Progenitor cell of endocrine pancreas (in vitro differentiated cells): ENCODE measurements at regions not wholly inside any gene's neighbourhood (a gene's known extent, or its start where the extent isn't known, plus 50 kb on each side); places are given as distances from the start of the nearest gene placed in this dataset.
A peak's percentile ranks its signal among the peaks of the same experiment; 100 is the strongest.

Experiments
- DNase-seq: peaks from one replicate; pipeline ENCODE4 v3.0.0; 2021; ENCODE audit warnings: low spot score; ENCODE audit not compliant: unreplicated experiment
- H3K27ac Mint-ChIP-seq: 2 replicates; pipeline ENCODE4 v1.8.0; 2021; ENCODE audit warnings: mild to moderate bottlenecking, moderate library complexity, mixed read lengths
- H3K27me3 Mint-ChIP-seq: 2 replicates; pipeline ENCODE4 v1.8.0; 2021; ENCODE audit warnings: mixed read lengths
- H3K36me3 Mint-ChIP-seq: 2 replicates; pipeline ENCODE4 v1.8.0; 2022; ENCODE audit warnings: mixed read lengths; ENCODE audit not compliant: insufficient read depth
- H3K4me1 Mint-ChIP-seq: 2 replicates; pipeline ENCODE4 v1.8.0; 2021; ENCODE audit warnings: low read depth, mixed read lengths
- H3K4me3 Mint-ChIP-seq: 2 replicates; pipeline ENCODE4 v1.8.0; 2021; ENCODE audit warnings: low read depth, mild to moderate bottlenecking, moderate library complexity, mixed read lengths
- H3K9me3 Mint-ChIP-seq: 2 replicates; pipeline ENCODE4 v1.8.0; 2021; ENCODE audit warnings: low read depth, mixed read lengths
- TF ChIP-seq, protein P1 (sequence below): fragments of 200-600 bp; sonication (generic); IDR thresholded peaks from one replicate; pipeline ENCODE4 v1.5.0; 2021; ENCODE audit warnings: antibody characterized with exemption, mild to moderate bottlenecking; ENCODE audit not compliant: unreplicated experiment

DNA sequence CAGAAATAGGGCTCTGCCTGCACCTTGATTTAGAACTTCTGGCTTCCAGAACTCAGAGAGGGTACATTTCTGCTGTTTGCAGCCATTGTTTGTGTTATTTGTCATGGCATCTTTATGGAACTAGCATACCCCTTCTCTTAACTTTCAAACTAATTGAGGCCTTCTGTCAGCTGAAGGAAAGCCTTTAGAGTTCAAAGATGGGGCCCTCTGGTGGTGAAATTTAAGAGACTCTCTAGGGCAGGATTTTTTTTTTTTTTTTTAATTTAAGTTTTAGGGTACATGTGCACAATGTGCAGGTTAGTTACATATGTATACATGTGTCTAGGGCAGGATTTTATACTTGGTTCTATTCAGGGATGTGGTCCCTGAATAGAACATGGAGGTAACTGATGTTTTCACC lies 260.6 kb upstream of the LINC00305 start:
- H3K9me3 Mint-ChIP-seq, result no peaks in the 10 kb centered on the region
- H3K4me3 Mint-ChIP-seq, result no peak overlapping the region
- no peak overlapping the region for H3K27ac Mint-ChIP-seq
- no peak for DNase-seq
- H3K27me3 Mint-ChIP-seq, result no peaks in the 10 kb centered on the region
- TF ChIP-seq, protein P1, sequence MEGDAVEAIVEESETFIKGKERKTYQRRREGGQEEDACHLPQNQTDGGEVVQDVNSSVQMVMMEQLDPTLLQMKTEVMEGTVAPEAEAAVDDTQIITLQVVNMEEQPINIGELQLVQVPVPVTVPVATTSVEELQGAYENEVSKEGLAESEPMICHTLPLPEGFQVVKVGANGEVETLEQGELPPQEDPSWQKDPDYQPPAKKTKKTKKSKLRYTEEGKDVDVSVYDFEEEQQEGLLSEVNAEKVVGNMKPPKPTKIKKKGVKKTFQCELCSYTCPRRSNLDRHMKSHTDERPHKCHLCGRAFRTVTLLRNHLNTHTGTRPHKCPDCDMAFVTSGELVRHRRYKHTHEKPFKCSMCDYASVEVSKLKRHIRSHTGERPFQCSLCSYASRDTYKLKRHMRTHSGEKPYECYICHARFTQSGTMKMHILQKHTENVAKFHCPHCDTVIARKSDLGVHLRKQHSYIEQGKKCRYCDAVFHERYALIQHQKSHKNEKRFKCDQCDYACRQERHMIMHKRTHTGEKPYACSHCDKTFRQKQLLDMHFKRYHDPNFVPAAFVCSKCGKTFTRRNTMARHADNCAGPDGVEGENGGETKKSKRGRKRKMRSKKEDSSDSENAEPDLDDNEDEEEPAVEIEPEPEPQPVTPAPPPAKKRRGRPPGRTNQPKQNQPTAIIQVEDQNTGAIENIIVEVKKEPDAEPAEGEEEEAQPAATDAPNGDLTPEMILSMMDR, result peak; percentile 54
- H3K36me3 Mint-ChIP-seq, result no peaks in the 10 kb centered on the region
- peaks cover 32% of the 10 kb centered on the region for H3K4me1 Mint-ChIP-seq

DNA sequence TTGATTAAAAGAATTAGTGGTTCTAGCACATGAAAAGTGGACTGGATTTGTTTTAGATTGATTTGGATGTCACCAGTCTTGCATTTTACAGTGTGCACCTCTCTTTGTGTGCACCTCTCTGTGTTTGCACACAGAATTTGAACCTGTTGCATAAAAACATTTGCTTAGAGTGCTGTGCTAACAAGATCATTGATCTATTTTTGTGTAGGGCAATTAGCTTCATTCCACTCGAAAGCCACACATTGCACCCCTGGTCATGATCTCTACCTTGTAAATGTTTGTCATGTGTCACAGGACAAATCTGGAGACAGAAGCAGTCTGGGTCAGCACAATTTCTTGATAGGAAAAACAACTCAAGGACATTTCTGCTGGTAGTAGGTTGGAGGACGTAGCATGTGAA lies 258.7 kb upstream of the LINC00305 start:
- Mint-ChIP-seq H3K27me3 (no peaks in the 10 kb centered on the region), H3K4me1 (peaks cover 37% of the 10 kb centered on the region), H3K27ac (peak overlapping the region; percentile 80), H3K4me3 (no peak overlapping the region), H3K9me3 (no peaks in the 10 kb centered on the region), H3K36me3 (no peaks in the 10 kb centered on the region)
- TF ChIP-seq, protein P1, result no peak
- DNase-seq, result no peak

GRCh38 chr18:64405161-64405560 lies 256.3 kb upstream of the LINC00305 start:
- Mint-ChIP-seq H3K4me1 (peaks cover 27% of the 10 kb centered on the region), H3K27me3 (no peaks in the 10 kb centered on the region), H3K4me3 (no peak overlapping the region), H3K9me3 (no peaks in the 10 kb centered on the region), H3K27ac (no peak overlapping the region), H3K36me3 (no peaks in the 10 kb centered on the region)
- DNase-seq, result no peak
- TF ChIP-seq, protein P1, result no peak

- H3K4me3 Mint-ChIP-seq, result no peak overlapping the region
- peaks cover 24% of the 10 kb centered on the region for H3K4me1 Mint-ChIP-seq
- no peaks in the 10 kb centered on the region for H3K9me3 Mint-ChIP-seq
- H3K27ac Mint-ChIP-seq, result no peak overlapping the region
- no peak for DNase-seq
- TF ChIP-seq, protein P1, result no peak
- no peaks in the 10 kb centered on the region for H3K36me3 Mint-ChIP-seq
- no peaks in the 10 kb centered on the region for H3K27me3 Mint-ChIP-seq
Measured at GRCh38 chr18:64403784-64404503, 255.1 kb upstream of the LINC00305 start.

DNA sequence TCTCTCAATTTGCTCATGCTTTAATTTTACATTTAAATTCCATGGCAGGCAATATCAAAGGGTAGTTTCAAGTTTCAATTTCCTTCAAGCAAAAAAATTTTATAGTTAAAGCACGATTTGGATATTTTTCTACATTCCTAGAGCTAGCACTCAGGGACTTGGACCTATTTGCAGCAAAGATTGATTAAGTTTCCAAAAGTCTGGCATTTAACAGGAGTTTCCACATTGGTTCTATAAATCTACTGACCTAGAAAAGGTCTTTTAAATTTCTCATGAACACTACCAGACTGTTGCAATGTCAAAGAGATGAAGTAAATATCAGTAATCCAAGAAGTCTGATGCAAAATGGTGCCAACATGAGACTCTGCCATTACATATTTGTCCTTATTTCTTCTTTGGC lies 253.7 kb upstream of the LINC00305 start:
- Mint-ChIP-seq H3K27ac (no peak overlapping the region), H3K4me1 (peaks cover 20% of the 10 kb centered on the region), H3K9me3 (no peaks in the 10 kb centered on the region), H3K4me3 (no peak overlapping the region), H3K36me3 (no peaks in the 10 kb centered on the region), H3K27me3 (no peaks in the 10 kb centered on the region)
- DNase-seq, result no peak
- TF ChIP-seq, protein P1, result no peak
